Hematopoietic multipotent progenitor cell treated with erythropoietin and hydrocortisone succinate and interleukin-3 and kit ligand, for 4 days (in vitro differentiated cells): ENCODE measurements at regions not wholly inside any gene's neighbourhood (a gene's known extent, or its start where the extent isn't known, plus 50 kb on each side); places are given as distances from the start of the nearest gene placed in this dataset.

Experiments used
- DNase-seq: peaks from one replicate; pipeline ENCODE4 v3.0.0-alpha.2; 2015

DNA sequence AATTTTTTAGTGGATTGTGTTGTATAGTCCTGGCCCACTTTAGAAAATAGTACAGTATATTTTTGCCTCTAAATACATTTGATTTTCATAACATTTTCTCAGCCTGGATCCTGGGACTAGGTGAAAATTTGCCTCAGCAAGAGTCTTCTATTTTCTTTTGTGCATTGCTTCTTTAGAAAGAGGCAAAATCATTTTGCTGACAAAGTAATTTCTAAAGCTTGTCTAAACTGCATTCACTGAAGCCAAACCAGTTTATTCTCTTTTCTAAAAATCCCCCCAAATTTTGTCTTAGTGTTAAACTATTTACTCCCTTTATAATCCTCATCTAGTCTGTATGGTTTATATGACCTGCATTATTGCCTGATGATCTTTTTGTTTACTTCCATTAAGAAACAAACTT, 326.3 kb downstream of the C4orf33 start:
- DNase-seq, result no peak

DNA sequence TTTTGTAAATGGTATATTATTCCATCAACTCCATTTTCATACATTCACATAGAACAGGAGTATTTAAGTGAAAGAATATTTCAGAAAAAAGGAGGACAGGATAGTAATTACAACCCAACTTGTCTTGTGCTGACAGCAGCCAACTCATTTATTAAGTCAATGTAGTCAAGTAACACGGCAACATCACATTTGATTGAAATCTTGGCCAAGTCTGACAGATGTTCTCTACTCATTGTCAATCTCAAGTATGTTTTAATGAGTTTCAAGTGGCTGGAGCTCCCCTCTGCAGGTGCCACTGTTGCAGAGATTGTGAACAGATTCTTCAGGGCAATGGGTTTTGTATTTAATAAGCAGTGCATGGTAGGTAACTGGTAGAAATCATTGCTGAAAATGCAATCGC, 332.5 kb downstream of the C4orf33 start:
- DNase-seq, result no peak

DNA sequence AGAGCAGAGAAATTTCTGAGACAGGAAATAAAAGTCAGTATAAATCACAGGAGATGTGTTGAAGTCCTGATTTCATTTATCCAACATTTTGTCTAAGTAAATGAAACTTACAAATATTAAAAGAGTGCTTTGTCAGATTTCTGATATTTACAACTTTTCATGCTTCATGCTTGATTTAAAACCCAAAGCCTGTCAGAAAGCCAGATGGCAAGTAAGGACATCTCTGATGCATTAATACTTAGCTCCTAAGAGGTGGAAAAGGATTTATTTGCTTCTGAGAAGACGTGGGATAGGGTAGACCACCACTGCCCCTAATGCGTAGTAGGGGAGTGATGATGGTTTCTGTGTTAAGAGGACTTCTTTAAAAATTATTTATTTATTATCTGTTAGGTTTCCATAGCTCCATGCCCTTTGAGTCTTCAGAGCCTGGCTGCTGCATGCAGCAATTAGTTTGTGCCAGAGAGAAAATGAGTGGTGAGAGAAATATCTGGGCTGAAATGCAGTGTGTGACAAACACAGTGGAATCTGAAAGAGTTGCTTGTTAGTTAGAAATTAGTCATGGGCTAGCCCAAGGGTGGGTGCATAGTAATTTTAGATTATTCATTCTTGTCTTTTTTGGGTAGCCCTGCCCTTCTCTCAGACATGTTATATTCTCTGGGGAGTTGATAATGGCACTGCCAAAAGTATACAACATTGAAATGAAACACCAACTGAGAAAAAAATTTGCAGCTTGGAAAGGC, 333.8 kb downstream of the C4orf33 start:
- no peak for DNase-seq

DNA sequence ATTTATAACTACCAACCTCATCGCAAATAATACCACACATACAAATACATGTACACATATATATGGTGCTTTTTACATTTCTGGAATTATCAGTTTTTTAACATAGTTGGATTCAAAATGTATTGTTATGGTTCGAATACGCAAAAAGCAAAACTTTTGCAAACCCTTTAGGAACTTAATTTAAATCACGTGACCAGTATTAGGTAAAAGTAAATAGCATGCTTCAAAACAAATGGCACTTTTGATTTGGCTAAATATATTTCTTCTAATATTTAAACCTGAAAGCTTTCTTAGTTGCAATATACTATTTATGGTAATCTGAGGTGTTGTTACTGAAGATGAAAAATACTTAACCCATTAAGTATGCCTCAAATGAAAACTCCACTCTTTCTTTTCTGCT, 341.4 kb downstream of the C4orf33 start:
- no peak for DNase-seq

DNA sequence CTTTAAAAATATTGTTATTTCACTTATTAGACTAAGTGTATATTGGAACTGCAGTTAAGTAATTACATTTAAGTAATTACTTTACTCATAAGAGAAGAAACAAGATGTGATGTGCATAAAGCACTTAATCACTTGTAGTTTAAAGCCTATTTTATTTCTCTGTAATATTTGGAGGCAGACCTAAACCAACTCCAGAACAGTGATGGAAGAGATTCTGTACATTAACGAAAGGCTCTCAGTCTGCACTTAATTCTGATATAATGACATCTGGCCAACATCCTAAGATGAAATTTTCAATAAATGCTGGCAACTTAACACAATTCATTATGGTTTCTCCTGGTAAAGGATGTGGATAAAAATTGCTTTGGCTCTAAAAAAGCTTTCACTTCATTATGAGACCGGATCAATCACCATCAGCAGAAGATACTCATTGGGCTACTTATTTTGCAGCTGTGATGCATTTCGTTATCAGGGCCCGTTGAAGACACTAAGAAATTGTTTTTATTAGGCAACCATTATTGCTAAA, 342.6 kb downstream of the C4orf33 start:
- DNase-seq, result no peak

- DNase-seq, result no peak
Observed at GRCh38 chr4:129446074-129446473, 350.1 kb downstream of the C4orf33 start.

DNA sequence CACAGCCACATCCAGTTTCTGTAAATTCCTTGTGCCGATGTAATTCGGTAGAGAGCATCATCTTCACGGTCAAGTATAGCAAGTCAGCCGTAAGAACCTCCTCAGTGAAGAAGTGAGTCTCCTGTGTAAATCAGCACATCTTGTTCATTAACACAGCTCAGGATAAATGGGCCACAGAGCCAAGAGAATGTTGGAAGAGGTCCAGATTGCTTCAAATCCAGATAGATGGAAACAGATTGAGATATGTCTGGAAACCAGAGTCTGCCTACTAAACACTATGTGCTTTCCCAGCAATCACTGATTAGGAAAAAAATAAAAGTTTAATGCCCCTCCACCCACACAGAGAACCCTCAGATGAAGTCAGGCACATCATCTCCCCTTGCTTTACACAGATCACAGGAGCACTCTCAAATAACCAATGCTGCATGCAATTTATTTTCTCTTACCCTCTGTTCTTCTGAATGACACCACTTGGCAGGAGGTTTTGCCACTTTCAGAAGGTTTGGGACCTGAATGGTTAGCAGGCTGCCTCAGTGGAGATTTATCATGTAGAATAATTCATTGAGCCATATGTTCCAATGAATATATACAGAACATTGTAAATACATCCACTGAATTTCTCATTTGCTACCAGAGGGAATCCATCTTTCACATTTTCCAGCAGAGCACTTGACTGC, 357.7 kb downstream of the C4orf33 start:
- no peak for DNase-seq

DNA sequence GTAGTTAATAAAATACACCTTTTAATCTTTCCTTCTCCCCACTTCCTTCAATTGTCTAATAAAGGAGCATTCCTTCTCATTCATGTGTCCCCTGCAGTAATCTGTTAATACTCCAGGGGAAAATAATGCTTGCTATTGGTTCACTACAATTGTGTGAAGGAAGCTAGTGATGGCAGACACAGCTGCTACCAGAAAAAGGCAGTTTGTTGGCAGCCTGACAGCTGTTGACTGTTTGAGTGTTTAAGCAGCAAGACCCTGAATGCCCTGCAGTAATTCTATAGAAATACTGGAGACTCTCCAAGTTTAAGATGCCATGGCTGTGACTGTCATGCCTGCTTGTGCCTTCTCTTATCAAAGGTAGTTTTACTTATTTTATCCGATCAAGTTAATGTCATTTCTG, 359.5 kb downstream of the C4orf33 start:
- no peak for DNase-seq

DNA sequence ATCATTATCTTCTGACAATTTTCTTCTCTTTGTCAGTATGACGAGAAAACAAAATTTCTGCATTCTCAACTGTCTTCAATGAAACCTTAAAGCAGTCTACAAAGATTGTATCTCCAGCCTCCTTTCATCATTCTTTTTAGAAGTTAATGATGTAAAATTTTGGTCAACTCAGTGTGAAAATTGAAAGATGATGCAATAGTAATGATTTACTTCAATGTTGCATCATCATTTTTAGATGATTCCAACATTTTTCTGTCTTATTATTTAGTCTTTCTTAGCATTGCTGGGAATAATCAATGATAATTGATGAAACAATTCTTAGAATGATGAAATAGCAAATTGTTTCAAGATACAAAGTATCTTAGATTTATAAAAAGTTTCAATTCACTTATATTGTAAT, 372.7 kb downstream of the C4orf33 start:
- DNase-seq, result no peak

- DNase-seq, result no peak
Observed at GRCh38 chr4:129474698-129475097, 378.7 kb downstream of the C4orf33 start.

DNA sequence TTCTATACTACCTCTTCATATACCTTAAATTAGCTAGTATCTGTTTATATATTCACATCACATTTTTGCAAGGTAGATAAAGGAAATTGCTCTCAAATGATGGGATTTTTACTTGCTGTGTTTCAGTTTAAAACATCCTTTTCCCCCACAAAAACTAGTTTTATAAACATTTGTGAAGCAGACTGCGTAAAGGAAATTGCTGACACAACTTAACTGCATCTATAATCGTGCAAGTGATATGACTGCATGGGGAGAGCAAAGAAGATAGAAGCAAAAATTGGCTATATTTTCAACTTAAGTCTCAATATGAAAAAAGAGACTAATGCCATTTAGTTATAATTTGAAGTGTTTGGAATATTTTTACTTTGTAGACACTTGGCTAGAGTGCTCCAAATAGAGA, 385.2 kb downstream of the C4orf33 start:
- DNase-seq, result no peak

DNA sequence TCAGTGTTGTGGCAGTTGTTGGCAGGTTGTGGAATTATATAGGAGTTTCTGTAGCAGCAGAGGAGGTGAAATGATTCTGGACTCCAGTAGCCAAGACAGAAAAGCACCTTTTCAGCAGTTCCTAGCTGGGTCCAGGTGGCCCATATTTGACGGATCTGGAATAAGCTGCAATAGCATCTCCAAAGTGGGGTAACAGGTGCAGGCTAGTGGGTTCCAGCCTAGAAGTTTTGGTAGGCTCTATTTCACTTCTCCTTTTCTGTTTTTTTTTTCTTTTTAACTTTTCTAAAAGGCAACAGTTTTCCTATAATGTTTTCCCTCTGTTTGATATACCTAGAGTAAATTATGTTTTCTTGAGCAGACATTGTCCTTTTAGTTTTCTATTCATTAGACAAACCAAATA, 392.5 kb downstream of the C4orf33 start:
- DNase-seq, result no peak

GRCh38 chr4:129490516-129490915, 394.6 kb downstream of the C4orf33 start:
- DNase-seq, result no peak

- no peak for DNase-seq
Observed at GRCh38 chr4:129498626-129499025, 402.7 kb downstream of the C4orf33 start.

DNA sequence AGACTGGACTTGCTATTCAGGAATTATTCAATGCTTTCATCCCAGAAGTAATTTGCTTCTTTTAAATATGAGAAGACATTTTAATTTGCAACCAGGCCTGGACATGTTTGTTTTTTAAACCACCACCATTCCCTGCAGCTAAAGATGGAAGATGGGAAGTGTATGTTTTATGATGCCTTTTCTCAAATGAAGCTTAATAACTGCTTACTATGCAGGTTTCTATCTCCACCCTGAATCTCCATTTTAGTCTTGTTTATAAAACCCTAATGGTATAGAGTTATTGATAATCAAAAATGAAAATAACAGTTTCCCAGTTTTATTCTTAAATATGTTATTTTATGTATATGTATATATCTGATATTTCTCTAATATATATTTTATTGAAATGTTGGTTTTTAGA, 418.9 kb downstream of the C4orf33 start:
- DNase-seq, result no peak

DNA sequence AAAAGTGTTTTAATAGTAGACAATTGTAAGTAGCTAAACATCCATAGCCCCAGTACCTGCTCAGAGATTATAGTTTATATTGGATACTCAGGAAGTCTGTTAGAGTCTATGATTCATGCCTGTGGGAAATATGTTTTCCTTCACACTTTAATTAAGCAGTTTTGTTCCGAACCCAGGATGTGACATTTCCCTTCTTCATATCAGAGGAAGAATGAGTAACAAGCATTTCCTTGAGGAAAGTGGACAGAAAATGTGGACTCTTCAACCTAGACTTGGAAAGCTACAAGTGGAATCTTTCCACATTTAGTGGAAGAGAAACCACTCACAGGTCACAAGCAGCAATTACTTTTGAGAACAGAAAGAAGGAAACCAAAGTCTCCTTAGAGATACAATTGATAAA, 419.4 kb downstream of the C4orf33 start:
- no peak for DNase-seq

- peak; percentile 30 for DNase-seq
Observed at GRCh38 chr4:129526812-129527211, 430.9 kb downstream of the C4orf33 start.

- DNase-seq, result no peak
Observed at GRCh38 chr4:129531253-129531652, 435.3 kb downstream of the C4orf33 start.

GRCh38 chr4:129532573-129532972, 436.6 kb downstream of the C4orf33 start:
- DNase-seq, result peak; percentile 63

- DNase-seq, result no peak
Observed at GRCh38 chr4:129543299-129543698, 447.3 kb downstream of the C4orf33 start.

GRCh38 chr4:129545599-129546278, 449.8 kb downstream of the C4orf33 start:
- DNase-seq, result no peak

- no peak for DNase-seq
Observed at GRCh38 chr4:129546531-129546930, 450.6 kb downstream of the C4orf33 start.

- no peak for DNase-seq
Observed at GRCh38 chr4:129550281-129550785, 454.4 kb downstream of the C4orf33 start.

DNA sequence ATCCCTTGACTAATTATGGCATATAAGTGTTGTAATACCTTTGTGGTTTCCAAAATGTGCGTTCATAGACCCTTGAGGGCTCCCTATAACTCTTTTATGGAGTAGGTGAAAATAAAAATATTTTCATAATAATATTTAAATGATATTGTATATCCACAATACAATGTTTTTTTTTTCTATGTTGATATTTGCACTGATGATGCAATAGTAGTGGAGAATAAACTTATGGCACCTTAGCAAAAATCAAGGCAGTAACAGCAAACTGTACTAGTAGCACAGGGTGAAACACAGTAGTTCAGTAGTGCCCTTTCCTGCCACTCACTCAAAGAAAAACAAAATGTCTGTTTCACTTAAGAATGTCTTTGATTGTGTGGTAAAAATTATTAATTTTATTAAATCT, 465.3 kb downstream of the C4orf33 start:
- DNase-seq, result no peak
